ENCODE measurements at regions not wholly inside any gene's neighbourhood (a gene's known extent, or its start where the extent isn't known, plus 50 kb on each side); places are given as distances from the start of the nearest gene placed in this dataset.

DNA sequence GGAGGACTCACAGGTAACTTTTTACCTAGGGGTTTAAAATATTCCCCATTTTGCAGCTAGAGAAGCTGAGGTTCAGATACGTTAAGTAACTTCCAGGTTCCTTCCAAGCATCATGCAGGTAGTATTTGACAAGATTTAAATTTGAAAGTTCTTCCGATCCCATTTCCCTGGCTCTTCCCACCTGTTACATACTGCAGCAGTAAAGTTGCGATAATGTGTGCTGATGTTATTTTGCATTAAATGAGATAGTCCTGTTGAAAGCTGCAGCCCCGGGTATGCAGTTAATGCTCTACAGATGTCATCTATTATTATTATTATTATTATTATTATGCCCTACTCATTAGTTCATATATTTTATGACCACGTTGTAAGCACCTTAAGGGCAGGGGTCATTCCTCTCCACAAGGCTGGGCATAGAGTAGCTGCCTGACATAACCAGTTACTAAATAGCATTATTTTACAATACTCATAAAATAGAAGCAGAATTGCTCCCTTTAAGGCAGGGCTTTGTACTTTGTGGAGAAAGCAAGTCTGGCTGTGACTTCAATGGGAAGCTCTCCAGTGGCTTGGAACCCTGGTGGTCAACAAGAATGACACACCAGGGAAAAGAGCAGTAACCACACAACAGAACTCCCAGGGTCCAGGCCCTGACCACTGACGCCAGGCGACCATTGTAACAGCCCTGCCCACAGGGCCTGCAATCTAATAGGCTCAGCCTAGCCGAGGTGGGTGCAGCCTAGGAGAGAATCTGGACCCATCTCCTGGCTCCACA, 90.8 kb upstream of the CALM2 start:
- DNase-seq (ENCODE audit: low read depth in 1 of 2, low spot score in 1 of 2): no peak

DNA sequence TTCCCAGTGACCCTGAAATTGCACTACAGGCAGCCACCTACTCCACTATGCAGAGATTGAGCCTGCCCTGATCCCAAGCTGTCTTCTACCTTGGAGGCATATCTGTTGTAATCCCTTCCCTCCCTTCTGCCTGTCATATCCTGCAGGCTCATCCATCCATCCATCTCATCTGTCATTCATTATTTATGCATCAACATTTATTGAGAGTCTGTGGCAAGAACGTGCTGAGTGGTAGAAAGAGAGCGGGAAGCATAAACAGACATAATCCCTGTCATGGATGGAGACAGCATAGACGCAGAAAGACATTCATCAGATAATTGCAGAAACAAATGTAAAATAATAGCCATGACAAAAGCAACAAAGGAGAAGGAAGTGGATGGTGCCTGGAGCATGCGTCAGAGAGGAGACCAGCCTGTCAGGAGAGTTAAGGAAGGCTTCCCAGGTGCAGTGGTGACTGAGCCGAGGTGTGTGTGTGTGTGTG, 89.5 kb upstream of the CALM2 start:
- DNase-seq (ENCODE audit: low read depth in 1 of 2, low spot score in 1 of 2): no peak

DNA sequence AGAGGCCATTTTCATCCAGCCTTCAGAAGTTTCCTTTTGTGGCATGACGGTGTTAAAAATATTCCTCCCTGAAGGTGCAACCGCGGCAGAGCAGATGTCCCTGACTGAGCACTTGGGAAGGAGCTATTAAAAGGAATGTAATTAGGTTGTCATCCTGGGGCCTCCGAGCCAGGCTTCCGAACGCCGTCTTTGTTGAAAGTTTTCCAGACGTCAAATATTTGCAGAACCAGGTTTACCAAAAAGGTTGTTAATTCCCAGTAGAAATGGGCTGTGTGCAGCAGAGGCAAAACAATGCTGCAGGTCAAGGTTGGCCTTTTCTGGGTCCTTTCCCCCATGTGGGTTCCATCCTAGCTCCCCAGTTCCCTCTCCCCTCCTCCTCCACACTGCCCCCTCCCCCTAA, 88.8 kb upstream of the CALM2 start:
- no peak for DNase-seq (ENCODE audit: low read depth in 1 of 2, low spot score in 1 of 2)

DNA sequence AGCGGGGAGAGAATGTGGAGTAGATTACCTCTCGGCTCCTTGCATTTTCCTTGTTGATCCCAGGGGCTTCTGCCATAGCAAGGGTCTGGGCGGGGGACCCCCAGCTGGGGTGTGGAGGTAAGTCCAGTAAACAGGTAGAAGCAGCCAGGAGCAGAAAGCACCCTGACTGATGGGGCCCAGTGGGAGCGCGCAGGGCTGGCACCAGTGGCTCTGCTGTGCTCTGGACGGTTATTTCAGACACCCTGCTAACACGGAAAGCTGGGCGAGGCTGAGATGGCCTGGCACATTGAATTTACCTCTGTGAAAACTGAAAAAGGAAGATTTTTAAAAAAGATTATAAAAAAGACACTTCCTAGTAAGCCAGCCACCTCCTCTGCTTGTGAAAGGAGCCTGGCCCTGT, 88.4 kb upstream of the CALM2 start:
- no peak for DNase-seq (ENCODE audit: low read depth in 1 of 2, low spot score in 1 of 2)

DNA sequence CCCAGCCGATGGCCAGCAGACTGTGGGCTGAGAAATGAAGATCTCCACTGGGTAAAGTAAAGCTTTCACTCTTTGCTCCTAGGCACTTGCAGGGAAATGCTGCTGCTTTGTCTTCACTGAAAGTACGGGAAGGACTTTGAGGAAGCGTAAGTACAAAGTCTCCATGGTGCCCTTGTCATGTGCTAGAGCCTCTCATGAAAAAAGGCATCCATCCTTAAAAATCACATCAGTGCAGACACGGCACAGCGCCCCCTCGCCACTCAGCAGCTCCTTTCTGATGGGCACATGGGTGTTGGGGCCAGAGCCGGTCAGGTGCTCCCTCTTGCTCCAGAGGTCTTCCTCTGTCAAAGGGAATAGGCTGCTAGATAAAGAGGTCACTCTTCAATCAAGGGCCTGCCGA, 87.8 kb upstream of the CALM2 start:
- no peak for DNase-seq (ENCODE audit: low read depth in 1 of 2, low spot score in 1 of 2)

DNA sequence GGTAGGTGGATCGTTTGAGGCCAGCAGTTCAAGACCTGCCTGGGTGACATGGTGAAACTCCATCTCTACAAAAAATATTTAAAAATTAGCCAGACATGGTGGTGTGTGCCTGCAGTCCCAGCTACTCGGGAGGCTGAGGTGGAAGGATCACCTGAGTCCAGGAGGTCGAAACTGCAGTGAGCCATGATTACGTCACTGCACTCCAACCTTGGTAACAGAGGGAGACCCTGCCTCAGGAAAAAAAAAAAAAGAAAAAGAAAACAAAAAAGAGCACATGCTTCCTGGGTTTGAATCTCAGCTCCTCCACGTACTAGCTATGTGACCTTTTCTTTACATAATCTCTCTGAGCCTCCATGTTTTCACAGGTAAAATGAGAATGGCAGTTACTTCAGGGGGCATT, 86.3 kb upstream of the CALM2 start:
- DNase-seq (ENCODE audit: low read depth in 1 of 2, low spot score in 1 of 2): no peak

DNA sequence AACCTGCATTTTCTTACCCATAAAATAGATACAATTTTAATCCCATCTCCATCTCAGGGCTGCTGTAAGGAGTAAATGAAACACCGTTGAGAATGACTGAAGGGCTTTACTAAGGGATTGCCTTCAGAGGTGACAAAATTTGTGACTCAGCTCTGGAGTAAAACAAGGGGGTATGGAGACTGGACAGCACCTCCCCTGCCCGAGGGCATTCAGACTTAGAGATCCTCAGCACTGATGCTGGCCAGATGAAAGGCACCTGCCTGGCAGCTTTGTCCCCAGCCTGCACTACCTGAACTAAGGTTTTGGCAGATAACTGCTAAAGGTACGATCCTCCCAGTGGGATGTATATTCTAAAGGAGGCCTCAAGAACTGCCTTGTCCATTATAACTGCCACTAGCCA, 84.7 kb upstream of the CALM2 start:
- DNase-seq (ENCODE audit: low read depth in 1 of 2, low spot score in 1 of 2): no peak

DNA sequence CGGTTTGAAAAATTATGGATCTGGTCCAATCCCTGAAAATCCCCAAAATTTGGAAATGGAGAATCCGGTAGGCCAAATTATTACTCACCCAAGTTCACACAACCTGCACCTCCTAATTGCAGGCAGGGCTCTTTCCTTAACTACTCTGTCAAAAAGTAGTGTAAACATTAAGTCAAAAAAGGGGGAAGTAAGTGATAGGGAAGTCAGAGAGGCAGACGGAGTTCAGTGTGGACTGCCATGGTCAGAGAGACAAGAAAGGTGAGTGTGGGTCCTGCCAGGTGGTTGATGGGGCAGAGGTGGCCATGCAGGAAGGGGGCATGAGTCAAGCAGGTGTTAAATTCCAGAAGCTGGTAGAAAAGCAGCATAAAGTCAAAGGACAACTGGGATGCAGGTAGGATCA, 83.5 kb upstream of the CALM2 start:
- no peak for DNase-seq (ENCODE audit: low read depth in 1 of 2, low spot score in 1 of 2)

DNA sequence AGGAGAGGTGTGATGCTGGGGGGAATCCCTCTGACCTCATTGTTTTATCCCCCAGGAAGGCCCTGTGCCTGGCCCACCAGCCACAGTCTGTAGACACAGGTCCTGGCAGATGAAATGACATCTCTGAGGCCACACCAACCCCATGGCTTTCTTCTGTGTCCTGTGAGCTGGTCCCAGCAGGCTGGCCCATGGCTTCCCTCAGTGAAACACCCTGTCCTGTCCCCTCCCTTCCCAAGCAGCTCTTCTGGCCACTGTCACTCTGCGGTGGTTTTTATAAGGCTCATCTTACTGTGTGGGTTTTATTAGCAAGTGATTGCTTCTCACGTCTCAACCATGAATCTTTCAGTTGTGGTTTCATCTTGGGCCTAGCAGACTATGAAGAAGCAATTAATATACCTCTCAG, 81.6 kb upstream of the CALM2 start:
- DNase-seq (ENCODE audit: low read depth in 1 of 2, low spot score in 1 of 2): no peak

DNA sequence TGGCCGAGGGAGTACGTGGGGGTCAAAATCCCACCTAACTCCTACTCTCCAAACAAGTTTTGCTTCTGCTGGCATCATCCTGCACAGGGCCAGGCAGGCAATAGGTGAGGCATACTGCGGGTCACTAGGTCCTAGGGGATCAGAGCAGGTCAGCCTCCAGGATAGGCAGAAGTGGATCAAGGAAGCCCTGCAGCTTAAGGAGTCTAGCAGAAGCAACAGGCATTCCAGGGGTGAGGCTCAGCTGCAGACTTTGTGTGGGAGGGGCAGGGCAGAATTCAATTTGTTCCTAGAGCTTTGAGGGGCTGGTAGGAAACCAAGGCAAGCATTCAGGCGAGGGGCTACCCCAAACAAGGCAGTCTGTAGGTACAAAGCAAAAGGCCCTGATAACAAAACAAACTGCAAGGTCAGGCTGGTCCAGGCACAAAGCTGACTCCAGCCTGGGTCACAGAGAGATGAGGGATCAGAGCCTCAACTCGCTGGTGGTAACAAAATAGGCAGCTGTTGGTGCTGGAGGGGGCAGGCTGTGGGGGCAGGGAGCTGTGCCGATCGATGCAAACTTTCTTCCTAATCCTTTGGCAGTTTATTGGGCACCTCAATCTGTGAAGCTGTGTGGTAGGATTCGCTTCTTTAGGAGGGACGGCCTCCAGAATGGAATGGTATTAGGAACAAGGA, 80.2 kb upstream of the CALM2 start:
- DNase-seq (ENCODE audit: low read depth in 1 of 2, low spot score in 1 of 2): no peak

DNA sequence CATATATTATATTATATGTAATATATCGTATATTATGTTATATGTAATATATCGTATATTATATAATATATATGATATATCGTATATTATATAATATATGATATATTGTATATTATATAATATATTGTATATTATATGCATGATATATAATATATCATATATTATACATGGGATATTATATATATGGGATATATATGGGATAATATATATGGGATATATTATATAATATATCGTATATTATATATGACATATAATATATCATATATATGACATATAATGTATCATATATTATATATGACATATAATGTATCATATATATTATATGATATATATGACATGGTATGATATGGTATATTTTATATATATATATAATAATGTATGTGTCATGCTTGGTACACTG, 79.5 kb upstream of the CALM2 start:
- no peak for DNase-seq (ENCODE audit: low read depth in 1 of 2, low spot score in 1 of 2)

DNA sequence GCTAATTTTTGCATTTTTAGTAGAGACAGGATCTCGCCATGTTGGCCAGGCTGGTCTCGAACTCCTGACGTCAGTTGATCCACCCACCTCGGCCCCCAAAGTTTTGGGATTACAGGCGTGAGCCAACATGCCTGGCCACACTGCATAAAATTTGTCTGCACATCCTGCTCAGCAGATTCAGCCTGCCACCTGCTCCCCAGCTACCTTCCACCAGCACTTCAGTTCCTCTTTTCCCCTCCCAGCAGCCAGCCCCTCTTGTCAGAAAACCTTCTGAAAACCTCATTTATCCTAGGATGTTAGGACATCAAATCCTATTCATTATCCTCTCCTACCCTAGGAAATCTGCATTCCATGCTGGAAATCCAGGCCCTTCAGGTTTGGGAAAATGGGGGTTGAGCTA, 78.2 kb upstream of the CALM2 start:
- no peak for DNase-seq (ENCODE audit: low read depth in 1 of 2, low spot score in 1 of 2)

DNA sequence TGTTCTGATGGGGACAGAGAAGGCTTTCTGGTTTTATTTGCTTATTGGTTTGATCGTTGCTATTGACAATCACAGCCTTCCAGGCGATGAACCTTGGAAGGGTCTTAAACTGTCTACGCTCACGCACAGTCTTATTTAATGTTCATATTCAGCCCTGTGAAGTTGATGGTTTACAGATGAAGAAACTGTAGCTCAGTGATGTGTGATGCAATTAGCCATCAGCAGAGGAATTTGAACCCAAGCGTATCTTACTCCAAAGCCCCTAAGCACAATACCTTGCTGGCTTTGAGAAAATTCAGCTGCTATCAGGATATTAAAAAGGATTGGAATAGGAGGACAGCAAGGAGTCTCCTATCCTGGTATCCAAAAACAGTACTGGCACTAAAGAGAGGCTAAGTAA, 77.1 kb upstream of the CALM2 start:
- no peak for DNase-seq (ENCODE audit: low read depth in 1 of 2, low spot score in 1 of 2)

DNA sequence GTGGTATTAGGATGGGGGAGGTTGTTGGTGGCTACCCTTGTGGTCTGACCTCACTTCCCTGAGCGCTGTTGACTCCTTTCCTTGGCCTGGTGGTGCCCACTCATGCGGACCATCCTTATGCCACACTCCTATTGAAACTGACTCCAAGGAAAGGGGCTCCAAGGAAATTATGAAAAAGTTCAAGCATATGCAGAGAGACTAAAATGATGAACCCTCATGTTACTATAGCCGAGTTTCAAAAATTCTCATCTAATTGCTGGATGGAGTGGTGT, 75.0 kb upstream of the CALM2 start:
- DNase-seq (ENCODE audit: low read depth in 1 of 2, low spot score in 1 of 2): no peak

DNA sequence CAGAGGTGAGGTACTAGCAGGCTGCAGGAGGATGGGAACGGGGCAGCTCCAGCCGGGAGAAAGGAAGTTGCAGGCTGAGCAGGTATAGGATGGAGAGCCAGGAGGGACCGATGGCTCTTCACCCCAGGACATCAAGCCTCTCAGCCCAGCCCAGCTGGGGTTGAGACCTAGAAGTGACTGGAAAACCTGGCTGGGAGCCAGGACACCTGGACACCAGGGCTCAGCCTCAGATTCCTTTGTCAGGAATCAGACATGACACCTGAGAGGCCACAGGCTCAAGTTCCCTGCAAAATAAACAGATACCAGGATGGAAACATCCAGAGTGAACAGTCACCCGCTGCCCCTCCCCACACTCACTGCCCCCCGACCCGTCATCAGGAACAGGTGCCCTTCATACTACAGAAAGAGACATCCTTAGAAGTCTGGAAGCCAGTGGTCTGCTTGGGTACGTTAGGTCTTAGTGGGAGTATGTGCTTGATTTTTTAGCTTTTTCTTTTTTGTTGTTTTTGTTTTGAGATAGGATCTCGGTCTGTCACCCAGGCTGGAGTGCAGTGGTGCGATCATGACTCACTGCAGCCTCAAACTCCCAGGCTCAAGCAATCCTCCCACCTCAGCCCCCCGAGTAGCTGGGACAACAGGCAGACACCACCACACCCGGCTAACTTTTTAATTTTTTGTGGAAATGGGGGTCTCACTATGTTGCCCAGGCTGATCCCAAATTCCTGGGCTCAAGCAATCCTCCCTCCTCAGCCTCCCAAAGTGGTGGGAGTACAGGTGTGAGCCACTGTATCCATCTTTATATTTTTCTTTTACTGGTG, 74.5 kb upstream of the CALM2 start:
- DNase-seq (ENCODE audit: low read depth in 1 of 2, low spot score in 1 of 2): no peak

DNA sequence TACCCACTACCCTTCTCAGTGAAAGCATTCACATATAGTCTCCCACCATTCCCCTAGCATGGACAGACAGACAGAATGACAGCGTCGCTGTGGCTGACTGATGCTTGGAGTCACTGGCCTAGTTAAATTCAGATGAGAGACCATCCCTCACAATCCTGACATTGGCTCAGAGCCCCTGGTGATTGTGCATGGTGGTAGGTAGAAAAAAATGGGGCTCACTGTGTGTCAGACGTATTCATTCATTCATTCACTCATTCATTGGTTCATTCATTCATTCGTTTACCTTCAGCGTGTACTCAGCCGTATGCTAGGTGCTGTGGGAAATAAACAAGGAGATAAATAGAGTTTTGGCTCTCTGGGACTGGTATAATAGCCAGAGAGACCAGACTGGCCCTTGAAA, 73.6 kb upstream of the CALM2 start:
- DNase-seq (ENCODE audit: low read depth in 1 of 2, low spot score in 1 of 2): no peak

DNA sequence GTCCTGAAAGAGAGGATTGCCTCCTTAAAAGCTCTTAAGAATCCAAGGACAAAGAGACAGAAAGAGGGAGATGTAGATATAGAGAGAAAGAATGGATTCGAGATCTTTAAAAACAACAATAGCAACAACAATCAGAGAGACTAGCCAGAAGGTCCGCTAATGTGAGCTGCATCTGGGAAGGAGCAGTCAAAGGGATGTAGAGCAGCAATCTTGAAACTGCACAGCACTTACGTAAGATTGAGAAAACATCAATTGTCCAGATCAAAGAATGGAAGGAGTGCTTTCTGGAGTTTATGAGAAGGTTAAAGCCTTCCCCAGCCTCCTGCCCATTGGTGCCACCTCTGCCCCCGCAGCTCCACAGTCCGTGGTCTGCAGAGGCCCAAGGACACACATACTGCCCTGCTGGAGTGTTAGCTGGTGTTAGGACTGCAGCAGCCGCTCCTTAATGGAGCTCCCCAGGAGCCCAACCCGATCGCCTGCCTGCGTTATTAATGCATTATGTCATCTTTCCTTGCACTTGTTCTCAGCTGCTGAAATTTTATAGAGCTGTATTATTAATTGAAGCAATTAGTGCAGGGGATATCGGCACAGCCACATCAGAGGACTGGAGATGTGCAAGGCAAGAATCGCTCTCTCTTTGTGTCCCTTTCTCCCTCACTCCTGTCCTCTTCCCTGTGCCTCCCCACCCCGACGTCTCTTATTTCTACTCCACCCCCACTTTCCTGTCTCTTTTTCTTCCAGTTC, 73.0 kb upstream of the CALM2 start:
- no peak for DNase-seq (ENCODE audit: low read depth in 1 of 2, low spot score in 1 of 2)

DNA sequence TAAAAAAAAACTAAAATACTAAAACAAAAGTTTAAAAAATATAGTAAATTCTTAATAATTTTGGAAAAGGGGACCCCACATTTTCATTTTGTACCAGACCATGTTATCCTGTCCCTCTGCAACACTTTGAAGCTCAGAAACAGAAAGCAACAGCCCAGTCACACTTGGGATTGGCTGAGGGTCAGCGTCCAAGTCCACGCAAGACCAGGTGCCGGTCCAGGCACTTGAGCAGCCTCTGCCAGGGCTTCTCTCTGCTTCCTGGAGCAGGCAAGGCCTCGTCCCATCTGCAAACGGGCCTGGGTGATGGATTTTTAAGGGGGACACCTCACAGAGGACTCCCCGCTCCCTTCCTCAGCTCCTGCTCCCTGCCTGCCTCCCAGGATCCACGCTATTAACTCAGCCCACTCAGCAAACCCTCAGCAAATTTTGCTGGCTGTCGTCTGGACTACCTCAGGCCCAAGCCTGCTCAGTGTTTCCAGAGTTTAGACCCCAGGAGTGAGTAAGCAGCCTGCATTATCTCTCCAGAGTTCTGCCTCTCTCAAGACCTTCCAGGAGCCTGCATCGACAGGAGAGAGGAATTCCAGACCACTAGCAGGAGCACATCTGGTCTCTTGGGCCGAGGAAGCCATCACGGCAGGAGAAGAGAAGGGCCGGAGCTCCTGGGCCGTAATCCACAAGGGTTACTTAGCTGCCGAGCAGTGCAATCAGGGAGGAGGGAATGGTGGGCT, 67.4 kb upstream of the CALM2 start:
- DNase-seq (ENCODE audit: low read depth in 1 of 2, low spot score in 1 of 2): no peak

DNA sequence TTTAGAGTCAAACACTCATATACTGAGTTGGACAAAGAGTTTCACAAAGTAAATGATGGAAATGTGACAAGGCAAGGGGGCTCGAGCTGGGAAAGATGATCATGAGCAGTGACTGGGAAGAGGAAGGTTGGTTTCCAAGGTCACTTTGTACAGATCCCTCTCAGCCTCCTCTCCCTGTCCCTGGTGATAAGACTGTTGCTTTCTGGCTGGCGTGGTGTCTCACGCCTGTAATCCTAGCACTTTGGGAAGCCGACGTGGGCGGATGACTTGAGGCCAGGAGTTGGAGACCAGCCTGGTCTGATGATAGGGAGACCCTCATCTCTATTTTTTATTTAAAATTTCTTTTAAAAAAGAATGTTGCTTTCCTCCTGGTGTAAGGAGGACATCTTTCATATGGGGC, 65.4 kb upstream of the CALM2 start:
- DNase-seq (ENCODE audit: low read depth in 1 of 2, low spot score in 1 of 2): no peak

DNA sequence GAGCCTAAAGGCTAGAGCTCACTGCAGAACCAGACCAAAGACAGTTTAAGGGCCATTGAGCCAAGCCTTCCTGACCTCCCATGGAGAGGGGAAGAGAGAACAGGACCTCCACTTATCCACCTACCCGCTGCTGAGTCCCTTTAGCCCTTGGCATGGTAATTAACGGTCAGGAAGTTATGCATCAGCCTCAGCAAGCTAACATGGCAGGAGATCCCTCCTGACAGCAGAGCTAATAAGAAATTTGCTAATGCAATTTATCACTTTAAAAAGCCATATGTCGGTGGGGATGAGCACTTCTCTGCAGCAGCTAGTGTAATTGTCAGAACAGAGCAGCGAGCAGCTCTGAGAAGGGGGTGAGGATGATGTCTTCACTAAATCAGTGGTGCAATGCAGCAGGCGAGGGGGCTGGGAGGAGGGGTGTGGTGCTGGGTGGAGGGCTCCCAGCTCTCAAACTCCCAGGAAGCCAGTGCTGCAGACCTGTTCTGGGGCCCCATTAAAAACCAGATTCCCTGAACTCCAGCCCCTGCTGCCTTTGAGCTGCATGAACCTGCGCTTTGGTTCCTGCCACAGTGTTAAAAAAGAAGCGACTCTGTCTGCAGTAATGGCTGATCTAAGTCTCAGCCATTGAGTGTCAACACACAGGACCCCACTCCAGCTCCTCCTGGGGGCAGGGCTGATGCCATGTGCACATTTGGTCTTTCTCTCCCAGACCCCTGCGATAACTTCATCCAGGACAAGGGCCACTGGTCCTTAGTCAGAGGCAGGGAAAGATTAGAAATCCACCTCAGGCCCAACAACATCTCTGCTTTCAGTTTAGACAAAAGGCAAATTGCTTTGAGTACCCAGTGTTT, 63.0 kb upstream of the CALM2 start:
- DNase-seq (ENCODE audit: low read depth in 1 of 2, low spot score in 1 of 2): no peak

Measured in stimulated activated CD4-positive, alpha-beta T cell treated with anti-CD3 and anti-CD28 coated beads, Interleukin-15, amount 100 ng/mL, for 1 hour (primary cell).